NCI-H510A treated with DMSO at 0.1 percent for 48 hours (cell line): ENCODE measurements at regions not wholly inside any gene's neighbourhood (a gene's known extent, or its start where the extent isn't known, plus 50 kb on each side); places are given as distances from the start of the nearest gene placed in this dataset.

Source experiments
- DNase-seq: peaks from one replicate; lab custom pipeline; 2025; lab: John Stamatoyannopoulos, UW

DNA sequence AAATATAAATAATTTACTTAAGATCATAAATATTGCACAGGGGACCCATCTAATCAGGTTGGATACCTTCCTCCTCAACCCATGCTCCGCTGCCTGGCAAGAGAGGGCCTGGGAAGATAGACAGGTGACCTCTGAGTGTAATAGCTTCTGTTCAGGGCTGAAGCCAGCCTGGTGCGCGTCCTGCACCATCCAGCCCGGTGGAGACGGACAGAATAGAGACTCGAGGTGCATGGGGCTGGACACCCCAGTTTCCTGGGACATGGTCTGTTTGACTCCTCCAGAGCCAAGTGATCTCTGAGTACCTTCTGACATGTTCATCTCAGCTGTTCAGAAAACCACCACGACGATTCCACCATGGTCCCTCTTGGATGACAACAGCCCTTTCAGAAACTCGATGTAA lies 209.3 kb upstream of the MYT1L start:
- DNase-seq: no peak

DNA sequence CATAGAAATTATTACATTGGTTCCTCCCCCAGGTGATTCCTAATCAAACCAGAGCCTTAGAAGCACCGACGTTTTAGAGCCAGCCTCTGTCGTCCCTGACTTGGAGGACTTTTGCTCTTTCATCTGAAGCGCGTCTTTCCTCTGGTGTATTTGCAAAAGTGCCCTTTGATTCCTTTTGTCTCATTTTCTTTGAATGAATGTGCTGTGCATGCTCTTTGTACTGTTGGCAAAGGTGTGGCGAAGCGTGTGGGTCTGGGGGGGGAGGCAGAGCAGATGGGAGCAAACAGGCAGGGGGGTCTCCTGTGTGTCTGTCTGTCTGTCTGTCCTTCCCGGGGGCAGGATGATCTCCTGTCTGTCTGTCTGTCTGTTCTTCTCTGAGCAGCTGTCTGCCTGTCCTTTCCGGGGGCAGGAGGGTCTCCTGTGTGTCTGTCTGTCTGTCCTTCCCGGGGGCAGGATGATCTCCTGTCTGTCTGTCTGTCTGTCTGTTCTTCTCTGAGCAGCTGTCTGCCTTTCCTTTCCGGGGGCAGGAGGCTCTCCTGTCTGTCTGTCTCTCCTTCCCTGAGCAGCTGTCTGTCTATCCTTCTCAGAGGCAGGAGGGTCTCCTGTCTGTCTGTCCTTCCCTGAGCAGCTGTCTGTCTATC lies 205.5 kb upstream of the MYT1L start:
- DNase-seq: no peak

DNA sequence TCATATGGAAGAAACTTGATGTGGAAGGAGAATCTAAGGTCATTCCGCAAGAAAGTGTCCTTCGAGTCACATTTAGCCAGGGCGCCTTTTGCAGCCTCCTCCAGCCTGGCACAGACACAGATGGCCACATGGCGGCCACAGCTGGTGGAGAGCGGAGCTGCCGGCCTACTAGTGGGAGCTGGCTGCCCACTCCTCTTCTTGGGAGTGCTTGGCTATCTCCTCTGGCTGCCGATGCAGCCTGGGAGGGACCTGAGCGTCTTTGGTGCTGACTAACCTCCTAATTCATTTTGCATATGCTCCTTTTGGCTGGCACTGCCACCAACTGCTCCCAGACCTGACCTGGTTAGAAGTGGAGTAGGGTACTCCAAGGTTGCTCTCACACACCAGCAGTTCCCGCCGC lies 199.3 kb upstream of the MYT1L start:
- DNase-seq: no peak

DNA sequence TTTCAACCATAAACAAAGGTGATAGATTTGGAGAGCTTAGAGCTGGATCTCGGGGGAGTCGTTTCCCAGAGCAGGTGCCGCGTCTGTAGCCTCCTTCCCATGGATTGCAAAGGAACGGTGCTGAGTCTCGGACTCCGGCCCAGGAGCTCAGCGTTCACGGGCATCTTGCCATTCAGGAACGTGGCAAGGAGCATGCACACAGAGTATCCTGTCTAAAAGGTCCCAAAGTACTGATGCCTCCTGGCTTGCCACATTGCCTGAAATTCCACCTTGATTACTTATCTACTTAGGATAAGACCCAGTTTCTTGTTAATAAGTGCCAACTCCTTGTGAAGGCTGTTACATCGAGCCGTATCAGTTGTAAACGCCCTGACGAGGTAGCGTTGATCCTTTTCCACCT lies 197.8 kb upstream of the MYT1L start:
- no peak for DNase-seq

GRCh38 chr2:2527148-2527547 lies 196.1 kb upstream of the MYT1L start:
- DNase-seq: peak; percentile 25

- DNase-seq: peak; percentile 35
These were observed 193.4 kb upstream of the MYT1L start for GRCh38 chr2:2524348-2524941.

DNA sequence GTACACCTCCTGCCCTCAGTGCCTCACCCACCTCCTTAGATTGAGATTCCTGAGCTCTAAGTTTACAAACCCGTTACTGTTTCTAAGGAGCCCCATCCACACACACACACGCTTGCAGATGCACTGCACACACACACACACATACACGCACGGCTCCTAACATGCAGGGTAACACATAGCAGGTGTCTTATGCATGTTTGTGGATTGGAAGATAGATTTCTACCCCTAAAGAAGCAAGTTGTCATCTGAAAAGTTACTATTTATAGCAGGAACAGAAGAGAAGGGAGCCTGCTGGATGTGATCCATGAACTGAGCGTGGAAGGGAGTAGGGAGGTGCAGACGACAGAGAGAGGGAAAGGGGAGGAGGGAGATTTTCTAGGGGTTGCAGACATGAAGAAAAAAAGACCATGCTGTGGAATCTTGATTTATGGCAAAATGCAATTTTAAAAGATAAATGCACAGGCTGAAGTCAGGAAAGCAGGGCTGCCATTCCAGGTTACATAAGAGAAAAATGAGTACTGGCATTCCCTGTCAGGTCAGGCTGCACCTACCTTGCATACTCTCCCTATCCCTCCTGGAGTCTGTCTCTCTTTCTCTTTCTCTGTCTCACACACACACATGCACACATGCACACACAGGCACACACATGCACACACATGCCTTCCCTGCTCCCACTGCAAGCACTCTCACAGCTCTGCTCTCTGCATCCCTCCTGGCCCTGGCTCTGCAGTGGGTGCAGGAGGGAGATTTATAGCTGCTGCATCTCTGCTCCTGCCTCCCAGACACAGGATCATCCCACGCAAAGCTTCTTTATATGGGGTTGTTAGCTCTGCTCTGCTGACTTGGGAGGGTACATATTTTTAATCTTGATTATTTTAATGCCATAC lies 192.6 kb upstream of the MYT1L start:
- no peak for DNase-seq

DNA sequence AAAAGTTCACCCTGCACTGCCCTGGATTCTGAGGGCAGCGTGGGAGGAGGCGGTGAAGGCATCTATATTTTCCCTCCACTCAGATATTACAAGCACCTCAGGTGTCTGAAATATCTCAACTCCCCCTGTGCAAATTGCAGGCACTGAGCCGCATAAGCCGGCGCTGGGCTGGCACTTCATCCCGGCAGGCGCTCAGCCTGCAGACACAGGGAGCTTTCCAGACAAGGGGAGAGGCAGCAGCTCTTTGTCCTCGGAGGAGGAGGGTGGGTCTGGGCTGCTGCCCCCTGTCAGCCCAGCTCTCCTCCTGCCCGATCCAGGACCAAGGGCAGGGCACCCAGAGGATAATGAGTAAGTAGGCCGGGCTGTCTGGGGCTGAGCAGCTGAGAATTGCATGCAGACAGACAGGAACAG lies 189.3 kb upstream of the MYT1L start:
- no peak for DNase-seq

DNA sequence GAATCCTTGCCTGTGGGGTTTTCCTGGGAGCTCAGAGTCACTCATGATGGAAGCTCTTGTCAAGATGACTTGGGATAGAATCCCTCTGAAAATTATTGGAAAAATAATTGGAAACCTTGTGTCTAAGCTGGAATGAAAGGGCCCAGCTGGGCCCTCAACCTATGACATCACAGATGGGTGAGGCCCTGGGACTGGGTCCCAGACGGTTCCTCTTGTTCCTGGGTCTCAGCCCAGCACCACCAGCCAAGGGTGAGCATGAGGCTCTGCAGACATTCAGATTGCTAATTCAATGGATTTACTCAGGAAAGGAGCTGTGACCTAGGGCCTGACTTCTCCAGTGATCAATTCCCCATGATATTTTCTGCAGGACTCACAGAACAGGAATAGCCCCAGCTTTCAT lies 188.3 kb upstream of the MYT1L start:
- no peak for DNase-seq

DNA sequence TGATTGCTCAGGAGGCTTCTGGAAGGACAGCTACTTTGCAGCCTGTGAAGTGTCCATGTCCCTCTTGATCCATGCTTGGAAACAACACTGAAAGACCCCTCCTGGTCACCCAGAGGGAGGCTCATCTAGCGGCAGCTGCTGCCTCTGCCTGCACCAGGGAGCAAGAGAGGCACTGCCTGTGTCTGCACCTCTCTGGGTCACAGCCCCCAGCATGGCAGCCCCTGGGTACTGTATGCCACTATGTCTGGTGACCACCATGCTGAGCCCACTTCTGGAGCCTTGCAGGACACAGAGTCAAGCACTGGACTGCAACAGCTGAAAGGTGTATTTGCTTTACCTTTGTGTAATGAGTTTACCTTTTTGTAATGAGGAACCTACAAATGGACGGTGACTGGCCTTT lies 186.3 kb upstream of the MYT1L start:
- DNase-seq: no peak

DNA sequence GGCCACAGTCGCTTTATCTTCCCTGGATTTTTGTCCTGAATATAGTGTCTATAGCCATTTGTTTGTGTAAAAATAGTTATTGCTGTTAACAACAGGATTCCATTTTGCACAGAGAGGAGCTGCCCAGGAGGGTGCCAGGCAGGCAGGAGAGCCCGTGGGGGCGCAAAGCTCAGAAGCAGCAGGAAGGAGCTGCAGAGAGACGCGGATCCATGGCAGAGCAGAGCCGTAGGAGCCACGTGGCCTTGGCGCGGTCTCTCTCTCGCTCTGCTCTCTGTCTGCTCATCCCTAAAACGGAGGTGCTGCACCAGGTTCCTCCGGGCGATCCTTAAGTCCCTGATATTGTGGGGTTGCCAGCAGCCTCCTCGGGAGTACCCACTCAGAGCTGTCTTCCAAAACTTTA lies 185.3 kb upstream of the MYT1L start:
- DNase-seq: no peak

- no peak for DNase-seq
These were observed 181.9 kb upstream of the MYT1L start for GRCh38 chr2:2512931-2513330.

GRCh38 chr2:2507417-2507997 lies 176.4 kb upstream of the MYT1L start:
- DNase-seq: no peak

DNA sequence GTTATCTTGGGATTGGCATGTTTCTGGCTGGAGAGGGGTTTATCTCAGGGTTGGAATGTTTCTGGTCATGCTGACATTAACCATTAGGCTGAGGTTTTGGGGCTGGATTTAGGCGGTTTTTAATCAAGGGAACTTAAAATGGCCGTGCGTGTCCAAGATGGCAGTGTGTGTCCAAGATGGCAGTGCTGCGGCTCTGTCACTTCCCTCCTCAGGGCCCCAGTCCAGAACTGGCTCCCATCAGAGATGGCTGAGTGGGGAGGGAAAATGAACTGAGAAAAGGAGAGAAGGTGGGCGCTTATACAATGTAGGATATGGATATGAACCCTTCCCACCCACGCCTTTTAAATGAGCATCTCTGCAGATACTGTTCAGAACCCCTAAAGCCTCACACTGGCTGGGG lies 175.5 kb upstream of the MYT1L start:
- DNase-seq: no peak

- no peak for DNase-seq
These were observed 174.5 kb upstream of the MYT1L start for GRCh38 chr2:2505604-2506003.

DNA sequence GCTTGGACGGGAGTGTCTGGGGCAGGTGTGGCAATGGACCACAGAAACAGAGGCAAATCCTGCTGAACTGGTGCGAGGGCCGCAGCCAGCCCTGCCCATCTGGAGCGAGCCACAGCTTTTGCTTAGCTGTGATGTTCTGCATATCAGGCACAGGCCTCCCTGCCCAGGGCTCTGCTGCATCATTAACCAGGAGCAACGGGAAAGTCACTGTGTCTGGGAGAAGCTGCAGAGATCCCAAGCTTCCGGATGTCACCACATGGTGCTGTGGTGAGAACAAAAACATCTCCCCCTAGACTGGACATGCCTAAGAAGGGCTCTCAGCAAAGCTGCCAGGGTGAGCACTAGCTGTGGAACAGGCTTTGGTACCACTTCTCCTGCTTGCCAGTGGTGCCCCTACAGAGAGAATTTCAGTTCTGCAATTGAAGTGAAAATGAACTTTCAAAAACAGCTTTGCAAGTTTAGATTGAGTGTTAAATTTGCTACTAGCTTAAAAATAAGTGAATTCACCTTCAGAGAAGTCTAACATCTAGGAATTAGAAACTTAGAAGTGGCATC lies 172.9 kb upstream of the MYT1L start:
- DNase-seq: no peak

DNA sequence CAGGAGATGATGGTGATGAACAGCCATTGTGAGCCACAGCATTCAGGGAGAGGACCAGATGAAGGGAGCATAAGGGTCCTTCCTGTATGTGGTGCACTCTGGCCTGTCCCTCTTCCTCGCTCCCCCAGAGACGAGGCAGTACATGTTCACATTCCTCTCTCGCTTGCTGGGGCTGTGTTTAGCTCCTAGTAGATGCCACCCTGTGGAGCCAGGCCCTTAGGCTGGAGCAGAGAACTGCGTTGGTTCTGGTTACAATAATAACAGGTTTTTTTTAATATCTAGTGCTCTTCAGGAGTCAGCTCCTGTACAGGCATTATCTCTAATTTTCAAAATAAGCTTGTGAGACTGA lies 171.1 kb upstream of the MYT1L start:
- DNase-seq: no peak

DNA sequence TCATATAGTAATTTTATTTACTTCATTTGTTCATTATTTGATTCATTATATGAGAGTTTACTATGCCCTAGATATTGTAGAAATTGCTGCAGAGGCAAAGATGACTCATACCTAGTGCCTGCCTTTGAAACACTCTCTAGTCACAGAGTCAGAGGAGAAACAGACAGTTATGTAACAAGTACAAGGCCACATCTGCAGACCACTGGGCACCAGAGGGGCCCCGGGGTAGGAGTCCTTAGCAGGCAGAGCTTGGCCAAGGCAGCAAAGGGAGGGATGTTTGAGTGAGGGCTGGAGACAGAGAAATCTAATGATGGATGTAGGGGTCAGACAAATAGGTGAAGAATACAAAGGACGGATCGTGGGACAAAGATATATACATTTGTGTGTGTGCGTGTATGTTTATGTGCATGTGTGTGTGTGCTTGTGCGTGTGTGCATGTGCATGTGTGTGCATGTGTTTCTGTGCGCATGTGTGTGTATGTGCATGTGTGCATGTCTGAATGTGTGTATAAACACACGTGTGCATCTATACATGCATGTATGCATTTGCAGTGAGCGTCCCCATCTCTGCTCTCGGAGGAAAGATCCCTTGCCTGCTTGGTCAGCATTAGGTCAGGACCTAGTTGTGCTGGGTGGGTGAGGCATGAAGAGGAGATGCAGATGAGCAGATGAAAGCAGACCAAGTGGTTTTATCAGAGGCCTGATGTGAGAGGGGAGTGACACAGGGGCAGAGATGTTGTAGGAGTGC lies 170.6 kb upstream of the MYT1L start:
- DNase-seq: no peak

- DNase-seq: no peak
These were observed 164.5 kb upstream of the MYT1L start for GRCh38 chr2:2495606-2496005.

DNA sequence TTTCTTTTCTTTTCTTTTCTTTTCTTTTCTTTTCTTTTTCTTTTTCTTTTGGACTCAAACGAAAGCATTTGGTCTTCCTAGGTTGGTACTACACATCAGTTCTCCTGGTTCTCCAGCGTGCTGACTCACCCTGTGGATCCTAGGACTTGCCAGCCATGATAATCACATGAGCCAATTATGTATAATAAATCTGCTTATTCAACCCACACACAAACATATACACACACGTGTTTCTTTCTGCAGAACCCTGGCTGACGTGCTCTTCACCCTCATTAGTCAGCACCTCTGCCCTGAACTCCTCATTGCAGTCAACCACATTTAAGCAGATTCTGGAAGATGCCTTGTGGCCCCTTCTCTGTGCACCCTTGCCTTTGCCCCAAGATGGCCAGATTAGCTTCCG lies 162.4 kb upstream of the MYT1L start:
- DNase-seq: no peak

DNA sequence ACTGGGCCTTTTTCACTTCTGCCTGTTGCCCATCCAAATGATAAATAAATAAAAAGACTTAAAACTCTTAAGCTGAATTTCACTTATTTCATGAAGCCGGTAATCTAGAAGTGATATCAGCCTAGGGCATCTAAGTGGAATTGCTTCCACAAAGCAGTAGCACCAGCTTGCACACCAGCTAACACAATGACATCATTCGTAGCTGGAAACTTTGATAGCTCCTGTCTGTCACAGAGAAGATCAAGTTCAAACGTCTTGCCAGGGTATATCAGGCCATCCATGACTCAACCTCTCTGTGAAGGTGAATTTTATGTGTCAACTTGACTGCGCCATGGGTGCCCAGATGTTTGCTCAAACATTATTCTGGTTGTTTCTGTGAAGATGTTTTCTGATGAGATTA lies 161.7 kb upstream of the MYT1L start:
- no peak for DNase-seq

DNA sequence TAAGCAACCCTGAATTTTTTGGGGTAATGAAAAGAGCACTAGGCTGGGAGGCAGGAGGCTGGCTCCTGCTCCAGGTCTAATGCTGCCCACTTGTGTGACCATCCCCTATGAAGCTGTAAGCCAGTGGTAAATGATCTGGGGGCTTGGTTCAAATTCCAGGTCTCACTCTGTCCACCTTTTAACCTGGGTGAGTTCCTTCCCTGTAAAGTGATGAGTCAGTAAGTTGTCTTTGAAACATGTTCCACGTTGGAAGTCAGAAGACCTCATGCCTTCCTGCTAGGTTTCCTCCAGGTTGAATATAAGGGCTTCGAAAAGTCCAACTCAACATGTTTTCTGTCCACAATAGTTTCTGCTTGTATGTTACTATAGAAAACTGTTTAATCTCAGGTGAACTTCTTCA lies 160.9 kb upstream of the MYT1L start:
- no peak for DNase-seq
